PC-3 (cell line): ENCODE measurements at regions not wholly inside any gene's neighbourhood (a gene's known extent, or its start where the extent isn't known, plus 50 kb on each side); places are given as distances from the start of the nearest gene placed in this dataset.

Experiments used
- ATAC-seq: fragments of 200-7000 bp; cut with Tn5 transposase; 2 replicates; pipeline ENCODE4 v1.9.1; 2020; ENCODE audit warnings: mild to moderate bottlenecking, moderate library complexity
- BruUV-seq: library from RNA; stranded (reverse); fragments of 400-500 nt; replicated peaks from 2 replicates; lab custom pipeline; 2021; lab: Mats Ljungman, UMichigan
- CTCF ChIA-PET: fragments of 300-600 bp; sonication (Branson Sonifier 250); formaldehyde crosslinking; loops from one replicate; lab custom pipeline; 2022; ENCODE audit warnings: antibody characterized with exemption; lab: Charles Lee
- POLR2A ChIA-PET: fragments of 300-600 bp; sonication (Branson Sonifier 250); formaldehyde crosslinking; loops from one replicate; lab custom pipeline; 2022; ENCODE audit warnings: antibody characterized with exemption; ENCODE audit not compliant: unreplicated experiment; lab: Charles Lee
- DNase-seq: peaks from one replicate; pipeline ENCODE4 v3.0.0-alpha.2; 2015
- H2AFZ ChIP-seq: fragments of 300-600 bp; sonication (generic); 2 replicates; pipeline ENCODE4 v1.6.0; 2016; ENCODE audit warnings: antibody characterized with exemption, low read length
- H3F3A ChIP-seq: fragments of 300-600 bp; sonication (generic); one replicate; pipeline ENCODE4 v1.6.0; 2017; ENCODE audit warnings: antibody characterized with exemption, low read length, control low read depth, mild to moderate bottlenecking; ENCODE audit not compliant: unreplicated experiment
- H3K27ac ChIP-seq: fragments of 300-600 bp; sonication (generic); 2 replicates; pipeline ENCODE4 v1.5.1; 2016; ENCODE audit warnings: mild to moderate bottlenecking, low read length
- H3K27me3 ChIP-seq: fragments of 300-600 bp; sonication (generic); 2 replicates; pipeline ENCODE4 v1.6.1; 2016; ENCODE audit warnings: low read length, mixed read lengths
- H3K36me3 ChIP-seq: fragments of 300-600 bp; sonication (generic); 2 replicates; pipeline ENCODE4 v1.6.1; 2016; ENCODE audit warnings: low read depth, mixed run types, low read length, mixed read lengths
- H3K4me1 ChIP-seq: fragments of 300-600 bp; sonication (generic); 2 replicates; pipeline ENCODE4 v1.5.1; 2016; ENCODE audit warnings: low read length; ENCODE audit not compliant: insufficient read depth
- H3K4me2 ChIP-seq: fragments of 300-600 bp; sonication (generic); 2 replicates; pipeline ENCODE4 v1.6.0; 2016; ENCODE audit warnings: low read length
- H3K4me3 ChIP-seq: fragments of 300-600 bp; sonication (generic); 2 replicates; pipeline ENCODE4 v1.5.1; 2016; ENCODE audit warnings: mild to moderate bottlenecking, low read length, mixed read lengths
- H3K79me2 ChIP-seq: fragments of 300-600 bp; sonication (generic); 2 replicates; pipeline ENCODE4 v1.6.1; 2017; ENCODE audit warnings: low read length, mixed read lengths
- H3K9ac ChIP-seq: fragments of 300-600 bp; sonication (generic); 2 replicates; pipeline ENCODE4 v1.6.0; 2016; ENCODE audit warnings: mild to moderate bottlenecking, low read length
- H3K9me2 ChIP-seq: fragments of 300-600 bp; sonication (generic); replicated peaks from 2 replicates; pipeline ENCODE4 v1.6.1; 2016; ENCODE audit warnings: mixed run types, low read length, mixed read lengths
- H3K9me3 ChIP-seq: fragments of 300-600 bp; sonication (generic); 2 replicates; pipeline ENCODE4 v1.6.1; 2016; ENCODE audit warnings: low read length, mixed read lengths
- H4K20me1 ChIP-seq: fragments of 300-600 bp; sonication (generic); 2 replicates; pipeline ENCODE4 v1.6.1; 2016; ENCODE audit warnings: low read length, mixed read lengths
- EZH2 ChIP-seq: fragments of 300-600 bp; sonication (generic); IDR thresholded peaks from one replicate; pipeline ENCODE4 v1.6.1; 2017; ENCODE audit warnings: antibody characterized with exemption, mild to moderate bottlenecking, low read length; ENCODE audit not compliant: unreplicated experiment
- EZH2phosphoT487 ChIP-seq: fragments of 300-600 bp; sonication (generic); IDR thresholded peaks from 2 replicates; pipeline ENCODE4 v1.6.1; 2018; ENCODE audit warnings: mild to moderate bottlenecking, antibody characterized with exemption, low read length, borderline replicate concordance
- intact Hi-C: fragments of 100-400 bp; cut with micrococcal nuclease; formaldehyde crosslinking; loops from 2 replicates; pipeline ENCODE4 v1.9.0; 2023
- TF ChIP-seq, protein P1 (sequence below): fragments of 300-600 bp; sonication (generic); conservative IDR thresholded peaks from 2 replicates; pipeline ENCODE4 v1.5.1; 2017; ENCODE audit warnings: antibody characterized with exemption, low read depth, mild to moderate bottlenecking, low read length

DNA sequence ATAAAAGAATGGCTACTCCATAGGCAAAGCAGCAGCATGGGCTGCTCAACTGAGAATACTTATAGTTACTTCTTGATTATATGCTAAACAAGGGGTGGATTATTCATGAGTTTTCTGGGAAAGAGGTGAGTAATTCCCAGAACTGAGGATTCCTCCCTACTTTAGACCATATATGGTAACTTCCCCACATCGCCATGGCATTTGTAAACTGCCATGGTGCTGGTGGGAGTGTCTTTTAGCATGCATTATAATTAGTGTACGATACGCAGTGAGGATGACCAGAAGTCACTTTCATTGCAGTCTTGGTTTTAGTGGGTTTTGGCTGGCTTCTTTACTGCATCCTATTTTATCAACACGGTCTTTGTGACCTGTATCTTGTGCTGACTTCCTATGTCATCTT is 141.5 kb downstream of the MAGEB17 start:
- intact Hi-C loops, result no loop called here
- BruUV-seq, result no TSS peak
- no peak overlapping the region for H3K4me2 ChIP-seq

GRCh38 chrX:16310326-16310725 is 143.0 kb downstream of the MAGEB17 start:
- H2AFZ ChIP-seq, result no peak overlapping the region
- no peak overlapping the region for H3K4me3 ChIP-seq
- H4K20me1 ChIP-seq, result no peaks in the 10 kb centered on the region
- H3K9ac ChIP-seq, result no peak overlapping the region
- no peaks in the 10 kb centered on the region for H3K9me3 ChIP-seq
- no peaks in the 10 kb centered on the region for H3K27me3 ChIP-seq
- ATAC-seq, result no peak
- TF ChIP-seq EZH2 (no peak), EZH2phosphoT487 (no peak)
- TF ChIP-seq, protein P1, sequence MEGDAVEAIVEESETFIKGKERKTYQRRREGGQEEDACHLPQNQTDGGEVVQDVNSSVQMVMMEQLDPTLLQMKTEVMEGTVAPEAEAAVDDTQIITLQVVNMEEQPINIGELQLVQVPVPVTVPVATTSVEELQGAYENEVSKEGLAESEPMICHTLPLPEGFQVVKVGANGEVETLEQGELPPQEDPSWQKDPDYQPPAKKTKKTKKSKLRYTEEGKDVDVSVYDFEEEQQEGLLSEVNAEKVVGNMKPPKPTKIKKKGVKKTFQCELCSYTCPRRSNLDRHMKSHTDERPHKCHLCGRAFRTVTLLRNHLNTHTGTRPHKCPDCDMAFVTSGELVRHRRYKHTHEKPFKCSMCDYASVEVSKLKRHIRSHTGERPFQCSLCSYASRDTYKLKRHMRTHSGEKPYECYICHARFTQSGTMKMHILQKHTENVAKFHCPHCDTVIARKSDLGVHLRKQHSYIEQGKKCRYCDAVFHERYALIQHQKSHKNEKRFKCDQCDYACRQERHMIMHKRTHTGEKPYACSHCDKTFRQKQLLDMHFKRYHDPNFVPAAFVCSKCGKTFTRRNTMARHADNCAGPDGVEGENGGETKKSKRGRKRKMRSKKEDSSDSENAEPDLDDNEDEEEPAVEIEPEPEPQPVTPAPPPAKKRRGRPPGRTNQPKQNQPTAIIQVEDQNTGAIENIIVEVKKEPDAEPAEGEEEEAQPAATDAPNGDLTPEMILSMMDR, result no peak
- peaks cover 5% of the 10 kb centered on the region; the same call in 1 of the 2 replicates for H3K4me1 ChIP-seq
- no peaks in the 10 kb centered on the region for H3K36me3 ChIP-seq
- H3K79me2 ChIP-seq, result no peaks in the 10 kb centered on the region
- H3F3A ChIP-seq, result no peaks in the 10 kb centered on the region
- H3K9me2 ChIP-seq, result no peaks in the 10 kb centered on the region
- intact Hi-C loops, result no loop called here
- no peak for DNase-seq
- ChIA-PET CTCF (no interaction called here), POLR2A (no interaction called here)
- BruUV-seq, result no TSS peak
- no peak overlapping the region for H3K4me2 ChIP-seq
- no peak overlapping the region for H3K27ac ChIP-seq

More for the DNA sequence above, 141.5 kb downstream of the MAGEB17 start:
- ATAC-seq (no peak), DNase-seq (no peak)
- Histone ChIP-seq H3K27ac (no peak overlapping the region), H3K27me3 (no peaks in the 10 kb centered on the region), H3K4me1 (peaks cover 5% of the 10 kb centered on the region; the same call in 1 of the 2 replicates), H3K9me2 (no peaks in the 10 kb centered on the region), H3K79me2 (no peaks in the 10 kb centered on the region), H3K9me3 (no peaks in the 10 kb centered on the region), H4K20me1 (no peaks in the 10 kb centered on the region), H3K4me3 (no peak overlapping the region), H3K36me3 (no peaks in the 10 kb centered on the region), H3F3A (no peaks in the 10 kb centered on the region), H3K9ac (no peak overlapping the region), H2AFZ (no peak overlapping the region)
- ChIA-PET CTCF (no interaction called here), POLR2A (no interaction called here)
- TF ChIP-seq EZH2 (no peak), EZH2phosphoT487 (no peak)
- TF ChIP-seq, protein P1, result no peak

DNA sequence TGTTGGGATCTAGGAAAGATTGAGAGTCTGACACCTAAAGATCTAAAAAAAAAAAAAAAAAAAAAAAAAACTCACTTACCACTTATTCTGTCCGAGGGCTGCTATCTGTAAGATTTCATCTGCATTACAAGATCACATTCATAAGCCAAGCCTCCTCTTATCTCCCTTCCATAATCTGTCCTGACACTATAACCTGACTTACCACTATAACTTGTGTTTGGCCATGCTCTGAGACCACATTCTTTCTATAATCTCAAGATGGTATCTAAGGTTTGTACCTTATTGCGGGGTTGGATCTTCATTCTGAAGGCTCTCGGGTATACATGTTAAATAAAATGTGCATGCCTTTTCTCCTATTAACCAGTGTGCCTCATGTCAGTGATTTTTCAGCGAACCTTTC is 144.4 kb downstream of the MAGEB17 start:
- H3K4me3 ChIP-seq, result no peak overlapping the region
- H3K4me2 ChIP-seq, result no peak overlapping the region
- no peak overlapping the region for H3K27ac ChIP-seq
- H4K20me1 ChIP-seq, result no peaks in the 10 kb centered on the region
- DNase-seq, result no peak
- intact Hi-C loops, result no loop called here
- H3F3A ChIP-seq, result no peaks in the 10 kb centered on the region
- ChIA-PET CTCF (no interaction called here), POLR2A (no interaction called here)
- no peaks in the 10 kb centered on the region for H3K9me3 ChIP-seq
- no peaks in the 10 kb centered on the region for H3K79me2 ChIP-seq
- no peaks in the 10 kb centered on the region for H3K36me3 ChIP-seq
- no peak for ATAC-seq
- H3K9me2 ChIP-seq, result no peaks in the 10 kb centered on the region
- no peaks in the 10 kb centered on the region for H3K4me1 ChIP-seq
- TF ChIP-seq, protein P1, result no peak
- no peak for TF ChIP-seq EZH2phosphoT487
- no peak for TF ChIP-seq EZH2
- no peak overlapping the region for H3K9ac ChIP-seq
- H3K27me3 ChIP-seq, result no peaks in the 10 kb centered on the region
- BruUV-seq, result no TSS peak
- no peak overlapping the region for H2AFZ ChIP-seq
